Transverse colon (tissue), 4 donors: ENCODE measurements at regions not wholly inside any gene's neighbourhood (a gene's known extent, or its start where the extent isn't known, plus 50 kb on each side); places are given as distances from the start of the nearest gene placed in this dataset.

ENCODE experiments used
- CTCF ChIP-seq, 5 experiments: fragments of 200-600 bp in 3 of 5; fragments of 450-650 bp in 2 of 5; sonication (generic) in 3 of 5; IDR thresholded peaks; 1 replicate in 2 of 5; 2 replicates in 3 of 5; pipeline ENCODE4 v1.5.1; 2016 to 2017; ENCODE audit warnings: antibody characterized with exemption in 5 of 5, inconsistent platforms in 3 of 5, mild to moderate bottlenecking in 2 of 5, moderate library complexity in 1 of 5
- EP300 ChIP-seq: sonication (generic); formaldehyde crosslinking; IDR thresholded peaks from one replicate; pipeline ENCODE4 v1.6.1; 2017; ENCODE audit warnings: antibody characterized with exemption, low read depth
- POLR2AphosphoS5 ChIP-seq, 3 donors: sonication (generic); formaldehyde crosslinking; IDR thresholded peaks; one replicate each; pipeline ENCODE4 v1.6.1; 2016; ENCODE audit warnings: antibody characterized with exemption in 3 of 3

DNA sequence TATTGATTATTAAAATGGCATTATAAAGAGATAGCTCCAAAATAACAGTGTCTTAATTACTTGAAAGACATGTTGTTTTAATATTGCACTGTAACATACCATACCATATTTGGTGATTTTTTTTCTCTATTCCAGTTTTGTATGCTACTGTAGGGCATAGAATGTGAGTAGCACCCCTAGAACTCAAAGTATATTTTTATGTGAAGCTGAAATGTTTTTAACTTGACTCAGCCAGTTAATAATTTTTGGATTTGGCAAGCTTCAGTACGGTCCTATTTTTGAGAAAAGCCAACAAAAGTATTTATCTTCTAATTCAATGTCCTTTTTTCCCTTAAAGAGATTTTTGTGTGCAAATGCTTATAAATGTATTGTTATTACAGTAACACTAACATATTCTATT lies 593.8 kb downstream of the USP25 start:
- TF ChIP-seq CTCF (IDR thresholded peaks at IDR 0.05) (no peak), POLR2AphosphoS5 (IDR thresholded peaks at IDR 0.05) (no peak), EP300 (no peak)
